ENCODE measurements at regions not wholly inside any gene's neighbourhood (a gene's known extent, or its start where the extent isn't known, plus 50 kb on each side); places are given as distances from the start of the nearest gene placed in this dataset.

DNA sequence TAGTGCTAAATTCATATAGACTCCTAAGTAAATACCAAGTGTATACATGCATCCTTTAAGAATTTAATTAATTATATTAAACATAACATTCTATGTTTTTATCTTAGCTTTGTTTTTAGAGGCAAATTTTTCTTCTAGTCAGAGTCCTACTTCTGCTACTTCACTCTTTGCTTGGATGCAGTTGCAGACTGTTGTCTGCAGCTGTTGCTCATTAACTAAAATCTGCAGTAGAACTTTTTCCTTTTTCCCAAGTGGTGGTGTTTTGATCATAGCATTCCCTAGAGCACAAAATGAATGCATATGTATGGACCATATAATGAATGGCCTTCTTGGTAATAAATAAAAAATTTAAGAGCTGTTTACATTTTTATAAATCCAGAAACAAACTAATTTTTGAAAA lies 198.3 kb downstream of the CASP12 start:
- TF ChIP-seq, protein P1, sequence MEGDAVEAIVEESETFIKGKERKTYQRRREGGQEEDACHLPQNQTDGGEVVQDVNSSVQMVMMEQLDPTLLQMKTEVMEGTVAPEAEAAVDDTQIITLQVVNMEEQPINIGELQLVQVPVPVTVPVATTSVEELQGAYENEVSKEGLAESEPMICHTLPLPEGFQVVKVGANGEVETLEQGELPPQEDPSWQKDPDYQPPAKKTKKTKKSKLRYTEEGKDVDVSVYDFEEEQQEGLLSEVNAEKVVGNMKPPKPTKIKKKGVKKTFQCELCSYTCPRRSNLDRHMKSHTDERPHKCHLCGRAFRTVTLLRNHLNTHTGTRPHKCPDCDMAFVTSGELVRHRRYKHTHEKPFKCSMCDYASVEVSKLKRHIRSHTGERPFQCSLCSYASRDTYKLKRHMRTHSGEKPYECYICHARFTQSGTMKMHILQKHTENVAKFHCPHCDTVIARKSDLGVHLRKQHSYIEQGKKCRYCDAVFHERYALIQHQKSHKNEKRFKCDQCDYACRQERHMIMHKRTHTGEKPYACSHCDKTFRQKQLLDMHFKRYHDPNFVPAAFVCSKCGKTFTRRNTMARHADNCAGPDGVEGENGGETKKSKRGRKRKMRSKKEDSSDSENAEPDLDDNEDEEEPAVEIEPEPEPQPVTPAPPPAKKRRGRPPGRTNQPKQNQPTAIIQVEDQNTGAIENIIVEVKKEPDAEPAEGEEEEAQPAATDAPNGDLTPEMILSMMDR (IDR thresholded peaks at IDR 0.05; ENCODE audit: insufficient read depth, low read depth, low read length, missing control alignments), result no peak
- no peak for DNase-seq (ENCODE audit: low read depth)
- H3K4me3 ChIP-seq (ENCODE audit: low read length), result no peak overlapping the region

DNA sequence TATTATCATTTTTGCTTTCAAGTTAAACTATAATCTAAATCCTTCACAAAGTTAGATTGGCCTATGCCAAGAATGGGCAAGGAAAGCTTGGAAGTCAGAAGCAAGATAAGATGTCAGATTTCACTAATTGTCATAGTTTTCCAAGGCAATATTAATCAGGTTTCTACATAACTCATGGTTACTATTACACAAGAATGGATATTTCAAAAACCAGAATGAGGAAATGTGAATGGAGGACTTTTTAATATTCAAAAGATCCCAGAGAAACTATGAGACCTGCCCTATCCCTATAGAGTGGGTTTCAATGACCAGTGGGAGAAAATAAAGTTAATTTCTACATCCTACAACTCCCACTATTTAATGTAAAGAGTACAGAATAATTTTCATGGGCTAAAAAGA lies 203.2 kb downstream of the CASP12 start:
- DNase-seq (ENCODE audit: low read depth), result no peak
- TF ChIP-seq, protein P1 (IDR thresholded peaks at IDR 0.05; ENCODE audit: insufficient read depth, low read depth, low read length, missing control alignments), result no peak
- no peak overlapping the region for H3K4me3 ChIP-seq (ENCODE audit: low read length)

DNA sequence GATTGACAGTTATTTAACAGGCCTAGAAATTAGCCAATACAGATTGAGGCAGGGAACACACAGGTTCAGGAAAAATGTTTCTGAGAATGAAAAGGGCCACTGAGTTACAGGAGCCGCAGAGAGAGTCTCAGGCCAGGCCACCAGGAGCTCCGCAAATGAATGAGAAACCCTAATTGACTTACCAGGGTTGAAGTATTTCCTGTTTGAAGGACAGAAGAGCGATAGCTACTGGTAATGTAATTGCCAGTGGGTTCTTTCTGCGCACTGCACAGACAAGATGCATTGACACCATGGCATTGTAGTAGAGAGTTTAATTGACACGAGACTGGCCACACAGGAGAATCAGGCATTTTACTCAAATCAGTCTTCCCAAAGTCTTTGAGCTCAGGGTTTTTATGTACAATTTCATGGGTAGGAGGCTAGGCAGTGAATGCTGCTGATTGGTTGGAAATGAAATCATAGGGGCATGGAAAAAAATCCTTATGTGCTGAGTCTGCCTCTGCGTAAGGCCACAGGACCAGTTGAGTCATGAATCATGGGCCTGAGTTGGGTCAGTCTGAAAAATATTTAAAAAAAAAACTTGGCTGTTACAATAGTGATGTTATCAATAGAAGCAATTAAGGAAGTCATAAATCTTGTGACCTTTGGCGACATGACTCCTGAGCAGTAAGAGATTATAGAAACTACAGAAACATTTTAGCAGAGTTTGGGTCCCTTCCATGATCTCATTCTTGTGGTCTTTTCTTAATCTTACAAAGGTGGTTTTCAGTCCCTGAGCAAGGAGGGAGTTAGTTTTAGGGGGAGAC lies 203.8 kb downstream of the CASP12 start:
- no peak overlapping the region for H3K4me3 ChIP-seq (ENCODE audit: low read length)
- TF ChIP-seq, protein P1 (IDR thresholded peaks at IDR 0.05; ENCODE audit: insufficient read depth, low read depth, low read length, missing control alignments), result no peak
- peak; percentile 42 for DNase-seq (ENCODE audit: low read depth)

DNA sequence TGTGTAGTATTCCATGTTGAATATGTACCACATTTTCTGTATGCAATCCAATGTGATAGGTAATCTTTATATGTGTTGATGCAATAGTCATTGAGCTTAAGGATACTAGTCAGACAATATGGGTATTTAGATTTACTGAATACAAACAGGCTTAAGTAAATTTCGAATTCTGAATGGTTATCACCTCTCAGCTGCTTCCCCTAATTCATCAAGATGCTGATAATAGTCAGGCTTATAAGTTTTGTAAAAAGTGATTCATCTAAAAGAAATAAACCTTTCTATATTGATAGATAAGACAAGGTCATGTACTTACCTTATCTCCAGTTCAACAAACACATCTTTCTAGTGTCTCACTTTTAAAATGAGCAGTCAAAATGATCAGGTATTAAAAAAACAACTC lies 205.5 kb downstream of the CASP12 start:
- no peak for DNase-seq (ENCODE audit: low read depth)
- no peak overlapping the region for H3K4me3 ChIP-seq (ENCODE audit: low read length)
- TF ChIP-seq, protein P1 (IDR thresholded peaks at IDR 0.05; ENCODE audit: insufficient read depth, low read depth, low read length, missing control alignments), result no peak

DNA sequence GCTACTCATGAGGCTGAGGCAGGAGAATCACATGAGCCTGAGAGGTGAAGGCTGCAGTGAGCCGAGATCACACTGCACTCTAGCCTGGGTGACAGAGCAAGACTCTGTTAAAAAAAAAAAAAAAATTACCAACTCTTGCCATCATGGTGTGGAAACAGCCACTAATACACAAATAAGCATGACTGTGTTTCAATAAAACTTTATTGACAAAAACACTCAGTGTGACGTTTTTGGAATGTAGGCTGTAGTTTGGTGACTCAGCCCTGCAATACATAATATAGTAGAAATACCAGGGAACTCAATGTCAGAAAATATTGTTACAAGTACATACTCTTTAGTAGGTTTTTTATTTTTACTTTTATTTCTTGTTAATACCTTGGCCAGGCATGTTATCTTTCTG lies 207.1 kb downstream of the CASP12 start:
- H3K4me3 ChIP-seq (ENCODE audit: low read length), result no peak overlapping the region
- no peak for DNase-seq (ENCODE audit: low read depth)
- TF ChIP-seq, protein P1 (IDR thresholded peaks at IDR 0.05; ENCODE audit: insufficient read depth, low read depth, low read length, missing control alignments), result no peak

DNA sequence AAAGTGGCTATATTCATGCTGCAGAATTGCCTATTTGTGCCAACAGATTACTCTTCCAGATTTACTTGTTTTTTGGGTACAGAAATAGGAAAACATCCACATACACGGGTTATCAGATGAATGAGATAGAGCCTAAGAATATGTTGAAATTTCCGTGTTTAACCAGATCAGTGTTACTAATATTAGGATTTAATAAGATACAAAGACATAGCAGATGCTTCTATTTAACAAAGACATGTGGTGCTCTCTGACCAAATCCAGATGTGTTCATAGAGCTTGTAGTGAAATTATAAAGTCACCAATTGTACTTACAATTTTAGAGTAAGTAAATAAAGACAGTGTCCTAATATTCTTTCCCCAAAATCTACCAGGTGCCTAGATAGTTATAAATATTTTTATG lies 208.0 kb downstream of the CASP12 start:
- TF ChIP-seq, protein P1 (IDR thresholded peaks at IDR 0.05; ENCODE audit: insufficient read depth, low read depth, low read length, missing control alignments), result no peak
- no peak overlapping the region for H3K4me3 ChIP-seq (ENCODE audit: low read length)
- DNase-seq (ENCODE audit: low read depth), result no peak

DNA sequence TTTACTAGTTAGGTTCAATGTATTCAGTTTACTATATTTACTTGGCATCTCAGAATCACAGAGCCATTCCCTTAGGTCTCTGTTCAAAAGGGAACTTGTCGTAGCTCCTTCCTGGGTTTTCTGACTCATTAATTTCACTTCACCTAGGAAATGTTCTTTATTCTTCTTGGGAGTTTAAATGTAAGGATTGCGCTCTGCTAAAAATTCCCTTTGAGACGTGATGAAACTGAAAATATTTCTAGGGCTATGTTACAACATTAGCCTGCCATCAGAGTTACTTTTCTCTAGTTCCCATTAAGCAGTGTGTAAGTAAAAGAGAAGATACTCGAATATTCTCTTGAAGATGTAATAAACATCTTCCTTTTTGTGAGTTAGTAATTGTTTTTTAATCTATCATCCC lies 209.5 kb downstream of the CASP12 start:
- no peak for DNase-seq (ENCODE audit: low read depth)
- TF ChIP-seq, protein P1 (IDR thresholded peaks at IDR 0.05; ENCODE audit: insufficient read depth, low read depth, low read length, missing control alignments), result no peak
- no peak overlapping the region for H3K4me3 ChIP-seq (ENCODE audit: low read length)
